ENCODE measurements at regions not wholly inside any gene's neighbourhood (a gene's known extent, or its start where the extent isn't known, plus 50 kb on each side); places are given as distances from the start of the nearest gene placed in this dataset.

DNA sequence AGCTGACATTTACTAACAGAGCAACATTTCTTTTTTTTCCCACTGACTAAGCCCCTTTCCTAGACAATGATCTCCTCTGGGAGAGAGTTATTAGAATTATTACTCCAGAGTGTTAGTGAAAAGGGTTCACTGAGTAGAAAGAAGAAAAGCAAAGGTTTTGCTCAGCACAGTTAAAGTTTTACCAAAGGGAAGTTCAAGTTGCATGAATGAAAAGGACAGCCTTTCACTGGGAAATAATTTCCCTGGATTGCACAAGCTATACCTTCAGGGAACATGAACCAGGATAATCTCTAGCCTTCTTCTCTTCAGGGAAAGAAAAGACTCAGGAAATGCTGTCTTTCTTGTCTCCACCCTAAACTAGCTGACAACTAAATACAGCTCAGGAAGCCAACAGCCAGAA is 71.4 kb upstream of the ESRRG start:
- no peak for FAIRE-seq

DNA sequence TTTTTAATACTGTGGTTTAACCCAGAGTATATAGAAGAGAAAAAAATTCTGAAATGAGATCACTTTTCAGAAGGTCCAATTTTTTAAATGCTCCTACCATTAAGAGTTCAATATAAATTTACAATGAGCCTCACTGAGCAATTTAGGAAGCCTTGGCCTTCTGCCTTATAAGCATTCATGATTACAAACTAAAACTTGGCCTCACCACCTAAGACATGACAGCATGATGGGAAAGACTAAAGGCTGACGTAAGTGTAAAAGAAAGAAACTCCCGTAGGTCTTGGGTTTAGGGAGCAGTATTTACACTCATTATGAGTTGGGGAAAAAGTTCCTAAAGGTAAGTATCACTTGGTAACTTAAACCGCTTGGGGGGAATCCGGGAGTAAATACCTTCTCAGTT is 70.7 kb upstream of the ESRRG start:
- no peak for FAIRE-seq

DNA sequence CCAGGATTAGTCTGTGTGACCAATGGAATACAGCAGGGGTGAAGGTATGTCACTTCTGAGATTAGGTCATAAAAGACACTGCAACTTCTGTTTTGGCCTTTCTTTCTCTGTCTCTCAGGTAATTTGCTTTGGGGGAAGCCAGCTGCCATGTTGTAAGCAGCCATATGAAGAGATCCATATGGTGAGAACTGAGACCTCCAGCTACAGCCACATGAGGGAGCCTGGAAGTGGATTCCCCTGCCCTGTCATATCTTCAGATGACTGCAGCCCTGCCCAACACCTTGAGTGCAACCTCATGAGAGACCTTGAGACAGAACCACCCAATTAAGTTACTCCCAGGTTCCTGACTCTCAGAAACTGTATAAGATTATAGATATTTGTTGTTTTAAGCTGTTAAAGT is 70.1 kb upstream of the ESRRG start:
- FAIRE-seq = no peak

DNA sequence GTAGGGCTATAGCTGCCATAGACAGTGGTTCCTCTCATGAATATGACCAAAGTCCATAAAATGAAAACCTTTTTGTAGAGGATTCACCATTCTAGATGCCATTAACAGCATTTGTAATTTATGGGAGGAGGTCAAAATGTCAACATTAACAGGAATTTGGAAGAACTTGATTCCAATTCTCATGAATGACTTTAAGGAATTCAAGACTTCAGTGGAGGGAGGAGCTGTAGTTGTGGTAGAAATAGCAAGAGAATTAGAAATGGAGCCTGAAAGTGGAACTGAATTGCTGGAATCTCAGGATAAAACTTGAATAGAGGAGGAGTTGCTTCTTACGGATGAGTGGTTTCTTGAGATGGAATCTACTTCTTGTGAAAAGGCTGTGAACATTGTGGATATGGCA is 65.4 kb upstream of the ESRRG start:
- FAIRE-seq = no peak

DNA sequence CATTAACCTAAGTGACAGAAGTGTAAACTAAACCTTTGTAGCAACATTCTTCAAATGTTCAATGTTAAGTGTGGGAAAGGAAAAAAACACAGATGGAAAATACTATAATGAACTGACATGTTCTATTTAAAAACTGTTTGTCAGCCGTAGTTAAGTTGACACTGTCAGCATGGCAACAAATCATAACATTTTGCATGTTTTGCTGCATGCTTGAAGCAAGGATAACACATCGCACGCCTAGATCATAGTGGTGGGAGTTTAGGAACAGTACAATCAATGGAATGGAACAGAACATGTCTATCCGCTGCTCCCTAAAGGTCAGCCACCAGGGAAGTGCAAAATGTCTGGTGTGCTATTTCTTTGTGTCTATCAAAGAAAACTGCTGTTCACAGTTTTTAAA is 62.5 kb upstream of the ESRRG start:
- peak; percentile 65 for FAIRE-seq

DNA sequence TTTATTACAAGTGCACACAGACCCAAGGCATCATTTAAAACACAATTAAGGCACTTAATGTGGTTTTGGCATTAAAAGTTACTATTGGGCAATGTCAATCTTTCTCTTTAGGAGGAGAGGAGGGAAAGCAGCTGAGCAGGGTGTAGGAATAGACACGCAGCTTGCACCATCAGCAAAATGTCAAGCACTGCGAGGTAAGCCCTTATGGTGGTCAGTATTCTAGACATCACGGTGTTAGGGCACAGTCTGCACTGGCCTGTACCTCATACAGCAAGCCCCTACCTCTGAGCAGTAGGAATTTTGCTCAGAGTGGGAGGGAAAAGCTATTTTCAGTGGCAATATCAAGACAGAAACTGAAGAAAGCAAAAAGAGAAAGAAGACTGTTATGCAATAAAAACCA is 62.0 kb upstream of the ESRRG start:
- FAIRE-seq = no peak

DNA sequence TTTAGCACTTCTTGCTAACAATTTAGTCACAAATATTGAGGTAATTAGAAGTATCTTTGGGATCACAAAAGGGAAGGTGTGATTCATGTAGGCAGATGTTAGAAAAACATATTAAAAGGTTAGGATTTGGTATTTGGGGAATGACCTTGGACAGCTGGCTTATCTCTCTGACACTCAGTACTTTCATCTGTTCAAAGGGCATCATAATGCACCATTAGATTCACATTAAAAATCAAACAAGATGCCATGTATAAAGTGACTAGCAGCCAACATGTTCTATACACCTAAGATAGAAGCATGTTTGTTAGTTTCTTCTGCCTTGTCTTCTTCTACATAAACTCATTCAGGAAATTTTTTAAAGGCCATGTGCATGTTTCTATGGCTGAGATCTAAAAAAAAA is 56.5 kb upstream of the ESRRG start:
- no peak for FAIRE-seq

DNA sequence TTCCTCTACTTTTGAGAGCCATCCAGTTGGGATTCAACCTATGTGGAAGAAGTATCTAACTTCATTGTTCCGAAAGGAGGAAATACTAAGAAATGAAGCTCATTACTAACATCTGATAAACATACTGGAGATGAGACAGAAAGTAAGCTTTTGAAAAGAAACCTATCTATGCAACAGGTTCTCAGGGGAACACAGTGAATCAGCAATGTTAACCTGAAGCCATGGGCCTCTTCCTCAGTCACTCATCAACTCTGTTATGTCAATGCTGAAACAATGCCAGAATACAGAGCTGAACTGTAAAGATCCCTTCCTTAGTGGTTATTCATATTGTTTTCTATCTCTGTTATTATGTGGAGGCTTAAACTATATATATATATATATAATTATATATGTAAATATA is 55.5 kb upstream of the ESRRG start:
- no peak for FAIRE-seq

DNA sequence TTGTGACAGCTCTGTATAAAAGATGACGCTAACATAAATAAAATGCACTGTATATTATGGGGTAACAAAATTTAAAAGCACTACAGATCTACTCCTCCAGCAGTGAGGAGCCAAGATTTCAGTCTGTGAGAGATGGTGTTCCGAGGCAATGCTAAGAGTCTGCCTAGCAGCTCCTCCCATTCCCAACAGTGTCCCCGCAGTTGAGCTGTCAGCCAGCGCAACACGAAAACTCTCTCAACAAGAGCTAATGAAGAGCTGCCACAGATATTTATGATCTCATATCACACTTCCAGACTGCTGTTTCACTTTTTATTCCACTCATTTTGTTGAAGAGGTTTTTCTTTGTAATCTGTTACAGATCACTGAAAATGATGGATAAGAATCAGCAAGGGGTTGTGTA is 53.9 kb upstream of the ESRRG start:
- no peak for FAIRE-seq
